K562 (cell line): ENCODE measurements at regions not wholly inside any gene's neighbourhood (a gene's known extent, or its start where the extent isn't known, plus 50 kb on each side); places are given as distances from the start of the nearest gene placed in this dataset.

ENCODE experiments used
- ATAC-seq: fragments of 200-7000 bp; cut with Tn5 transposase; 3 replicates; pipeline ENCODE4 v1.9.1; 2020; ENCODE audit warnings: moderate library complexity
- BruUV-seq: library from RNA; stranded (reverse); fragments of 400-500 nt; replicated peaks from 2 replicates; lab custom pipeline; 2021; lab: Mats Ljungman, UMichigan
- CTCF ChIA-PET: fragments of 300-600 bp; formaldehyde crosslinking; extraction: SDS; loops from one replicate; lab custom pipeline; 2021; ENCODE audit warnings: low intra/inter-chr PET ratio; lab: Yijun Ruan, JAX
- POLR2A ChIA-PET: fragments of 300-600, 350-650 bp; sonication (Branson Sonifier 250); formaldehyde crosslinking; extraction: SDS; loops from one replicate; lab custom pipeline; 2021; ENCODE audit warnings: antibody characterized with exemption, inconsistent platforms; lab: Yijun Ruan, JAX
- DNase-seq, 4 experiments: peaks; one replicate each; pipeline versions ENCODE4 v3.0.0 to v3.0.0-alpha.2; 2011 to 2018; ENCODE audit warnings: low spot score in 3 of 4, mixed read lengths in 3 of 4; ENCODE audit errors: extremely low read depth in 1 of 4
- FAIRE-seq: peaks from 2 replicates; lab custom pipeline; 2011; peaks lifted over from hg19 to GRCh38; lab: Jason Lieb, UNC
- H2AFZ ChIP-seq: 2 replicates; pipeline ENCODE4 v1.6.0; 2011; ENCODE audit warnings: low read depth, low read length, control low read depth, inconsistent platforms
- H3K27ac ChIP-seq: fragments of 200-600 bp; 3 replicates; pipeline ENCODE4 v1.8.0; 2011; ENCODE audit warnings: low read depth, mild to moderate bottlenecking, control low read depth, inconsistent platforms, low read length, moderate library complexity, mixed read lengths; ENCODE audit errors: extremely low read depth
- H3K27me3 ChIP-seq, 2 experiments: fragments of 300-600 bp in 1 of 2; 2 replicates in 1 of 2; 3 replicates in 1 of 2; pipeline versions ENCODE4 v1.6.0 to v1.8.0; 2011; ENCODE audit warnings: inconsistent platforms in 2 of 2, low read length in 2 of 2, mild to moderate bottlenecking in 1 of 2, mixed read lengths in 1 of 2, moderate library complexity in 1 of 2; ENCODE audit not compliant: control insufficient read depth in 2 of 2, insufficient read depth in 2 of 2
- H3K36me3 ChIP-seq: fragments of 300-600 bp; 3 replicates; pipeline ENCODE4 v1.8.0; 2011; ENCODE audit warnings: mild to moderate bottlenecking, low read length, inconsistent platforms; ENCODE audit not compliant: control insufficient read depth, insufficient read depth
- H3K4me1 ChIP-seq, 2 experiments: fragments of 200-600 bp in 1 of 2; replicated peaks in 1 of 2; 2 replicates in 1 of 2; 3 replicates in 1 of 2; pipeline versions ENCODE4 v1.5.1 to v1.8.0; 2011; ENCODE audit warnings: inconsistent platforms in 2 of 2, low read length in 2 of 2, mild to moderate bottlenecking in 1 of 2, mixed read lengths in 1 of 2, moderate library complexity in 1 of 2; ENCODE audit not compliant: control insufficient read depth in 2 of 2, insufficient read depth in 2 of 2
- H3K4me2 ChIP-seq: 2 replicates; pipeline ENCODE4 v1.6.1; 2011; ENCODE audit warnings: low read length, control low read depth, inconsistent platforms, mixed read lengths; ENCODE audit not compliant: insufficient read depth
- H3K4me3 ChIP-seq: fragments of 200-600 bp; sonication (generic), shearing (Covaris generic); 2 replicates; pipeline ENCODE4 v1.5.1; 2016; ENCODE audit warnings: control low read depth, inconsistent platforms
- H3K79me2 ChIP-seq: fragments of 200-600 bp; 3 replicates; pipeline ENCODE4 v1.8.0; 2011; ENCODE audit warnings: low read length, inconsistent platforms; ENCODE audit not compliant: control insufficient read depth, insufficient read depth
- H3K9ac ChIP-seq, 2 experiments: 2 replicates each; pipeline versions ENCODE4 v1.6.0 to v1.6.1; 2011; ENCODE audit warnings: low read depth in 2 of 2, low read length in 2 of 2, control low read depth in 1 of 2, inconsistent platforms in 1 of 2, mild to moderate bottlenecking in 1 of 2, mixed read lengths in 1 of 2; ENCODE audit not compliant: insufficient read depth in 1 of 2
- H3K9me1 ChIP-seq: one replicate; pipeline ENCODE4 v1.6.0; 2011; ENCODE audit warnings: inconsistent platforms, mild to moderate bottlenecking, low read length, moderate library complexity; ENCODE audit not compliant: control insufficient read depth, insufficient read depth
- H3K9me3 ChIP-seq: replicated peaks from 2 replicates; pipeline ENCODE4 v1.5.1; 2011; ENCODE audit warnings: low read depth, low read length, inconsistent platforms; ENCODE audit not compliant: control insufficient read depth, insufficient read depth
- H4K20me1 ChIP-seq: replicated peaks from 2 replicates; pipeline ENCODE4 v1.6.1; 2011; ENCODE audit warnings: low read length, inconsistent platforms, mixed read lengths; ENCODE audit not compliant: control insufficient read depth, insufficient read depth
- C11orf30 ChIP-seq: fragments of 450-650 bp; IDR thresholded peaks from 2 replicates; pipeline ENCODE4 v1.6.1; 2016; ENCODE audit warnings: low read depth, mild to moderate bottlenecking
- DLX4 ChIP-seq: fragments of 250-450 bp; sonication (Bioruptor Pico); IDR thresholded peaks from 2 replicates; pipeline ENCODE4 v1.6.1; 2021; ENCODE audit warnings: mild to moderate bottlenecking
- EGR1 ChIP-seq: fragments of 450-650 bp; conservative IDR thresholded peaks from 2 replicates; pipeline ENCODE4 v1.6.1; 2017; ENCODE audit warnings: mild to moderate bottlenecking
- ESRRA ChIP-seq: fragments of 450-650 bp; IDR thresholded peaks from 2 replicates; pipeline ENCODE4 v1.6.1; 2014; ENCODE audit warnings: low read depth, mild to moderate bottlenecking, moderate library complexity, borderline replicate concordance
- GTF2F1 ChIP-seq: IDR thresholded peaks from 2 replicates; pipeline ENCODE4 v1.6.1; 2011; ENCODE audit warnings: low read depth, low read length, improper control_type of control experiment
- MTA2 ChIP-seq: fragments of 450-650 bp; IDR thresholded peaks from 2 replicates; pipeline ENCODE4 v1.6.1; 2016; ENCODE audit warnings: low read depth
- ZBTB17 ChIP-seq: fragments of 450-650 bp; formaldehyde crosslinking; IDR thresholded peaks from 2 replicates; pipeline ENCODE4 v1.4.0; 2020; ENCODE audit warnings: mild to moderate bottlenecking
- ZNF316 ChIP-seq: fragments of 450-650 bp; IDR thresholded peaks from 2 replicates; pipeline ENCODE4 v1.6.1; 2016
- ZNF384 ChIP-seq: IDR thresholded peaks from 2 replicates; pipeline ENCODE4 v1.6.1; 2012; ENCODE audit warnings: low read depth, low read length, improper control_type of control experiment
- ZNF398 ChIP-seq: fragments of 250-450 bp; sonication (Bioruptor Pico); IDR thresholded peaks from 2 replicates; pipeline ENCODE4 v1.8.0; 2021; ENCODE audit warnings: moderate library complexity, mild to moderate bottlenecking, inconsistent platforms
- WGBS: fragments of 100-300 bp; shearing (Covaris generic); methylation state at CpG from one replicate; pipeline ENCODE4 v1.1.6; 2016; ENCODE audit warnings: low coverage, mixed read lengths; ENCODE audit not compliant: insufficient coverage; ENCODE audit errors: missing lambda C conversion rate; 5-methylcytosine and 5-hydroxymethylcytosine counted together
- in situ Hi-C: fragments of 300-500 bp; cut with MboI; formaldehyde crosslinking; loops from 4 replicates; pipeline ENCODE4 v1.15.0; 2018; ENCODE audit warnings: inconsistent platforms, mixed read lengths
- intact Hi-C: fragments of 100-400 bp; cut with micrococcal nuclease; formaldehyde crosslinking; loops from 2 replicates; pipeline ENCODE4 v1.14.2; 2022

GRCh38 chr7:13069841-13070240, 382.4 kb downstream of the ARL4A start (continued):
- no peak for TF ChIP-seq DLX4 (CRISPR knock-in tag)
- TF ChIP-seq ZBTB17, result no peak
- TF ChIP-seq ZNF384, result no peak
- no peak for TF ChIP-seq EGR1
- no peak for TF ChIP-seq ESRRA

GRCh38 chr7:13072014-13072413, 384.6 kb downstream of the ARL4A start:
- Histone ChIP-seq H3K4me3 (no peak overlapping the region), H3K9me3 (no peaks in the 10 kb centered on the region), H3K36me3 (no peaks in the 10 kb centered on the region), H3K27me3 (no peaks in the 10 kb centered on the region), H3K9me1 (no peaks in the 10 kb centered on the region), H3K4me1 (peaks cover 2 to 3% of the 10 kb centered on the region in 2 experiments; a peak in 2 of 5 replicates), H2AFZ (0 out of 2 replicates have a peak overlapping the region, but pooled peaks have one; percentile 5), H3K4me2 (no peak overlapping the region), H3K79me2 (no peaks in the 10 kb centered on the region), H4K20me1 (no peaks in the 10 kb centered on the region), H3K27ac (no peak overlapping the region), H3K9ac (no peak overlapping the region)
- intact Hi-C loops (no loop called here), in situ Hi-C loops (no loop called here)
- TF ChIP-seq ZNF316 (peak; percentile 76), ZNF398 (CRISPR knock-in tag) (no peak), GTF2F1 (no peak), MTA2 (no peak), C11orf30 (peak; percentile 49)
- no peak for ATAC-seq
- FAIRE-seq, result no peak
- 40% methylated on average over 3 of the region's 3 CpGs for WGBS
- DNase-seq, result no peak
- CTCF ChIA-PET, result no interaction called here
- no TSS peak for BruUV-seq
- POLR2A ChIA-PET, result no interaction called here
